Skeletal muscle tissue (tissue), 3 donors: ENCODE measurements at regions not wholly inside any gene's neighbourhood (a gene's known extent, or its start where the extent isn't known, plus 50 kb on each side); places are given as distances from the start of the nearest gene placed in this dataset.
"Not testable (repeated sequence)": the region's sequence is repeated elsewhere in the genome, so short reads cannot be mapped to it uniquely, and the experiment has no call there.

Source experiments
- H3K27ac ChIP-seq: one replicate; pipeline ENCODE4 v1.7.0; 2013; ENCODE audit warnings: mild to moderate bottlenecking, low read depth, low read length, inconsistent platforms
- H3K27me3 ChIP-seq, 3 donors: one replicate each; pipeline ENCODE4 v1.7.0; 2013; ENCODE audit warnings: low read length in 3 of 3; ENCODE audit not compliant: control insufficient read depth in 3 of 3, insufficient read depth in 3 of 3
- H3K36me3 ChIP-seq, 3 donors: one replicate each; pipeline ENCODE4 v1.7.0; 2013; ENCODE audit warnings: low read length in 3 of 3; ENCODE audit not compliant: control insufficient read depth in 3 of 3, insufficient read depth in 3 of 3
- H3K4me1 ChIP-seq, 3 donors: one replicate each; pipeline ENCODE4 v1.7.0; 2013; ENCODE audit warnings: low read length in 3 of 3, mild to moderate bottlenecking in 3 of 3; ENCODE audit not compliant: control insufficient read depth in 3 of 3, insufficient read depth in 3 of 3
- H3K4me3 ChIP-seq, 3 donors: one replicate each; pipeline ENCODE4 v1.7.0; 2013; ENCODE audit warnings: low read length in 3 of 3
- H3K9ac ChIP-seq, 3 donors: one replicate each; pipeline ENCODE4 v1.7.0; 2013; ENCODE audit warnings: low read length in 3 of 3, mild to moderate bottlenecking in 3 of 3, moderate library complexity in 2 of 3, low read depth in 1 of 3
- H3K9me3 ChIP-seq, 3 donors: one replicate each; pipeline ENCODE4 v1.7.0; 2013; ENCODE audit warnings: low read length in 3 of 3; ENCODE audit not compliant: control insufficient read depth in 3 of 3
- donor health status: Osteomylitis.

GRCh38 chr15:20372416-20372815 lies 169.2 kb downstream of the GOLGA6L6 start:
- not testable (repeated sequence) for H3K4me1 ChIP-seq, H3K9me3 ChIP-seq, H3K4me3 ChIP-seq, H3K27ac ChIP-seq, H3K36me3 ChIP-seq, H3K27me3 ChIP-seq, H3K9ac ChIP-seq

GRCh38 chr15:20369500-20369899 lies 172.1 kb downstream of the GOLGA6L6 start:
- Histone ChIP-seq H3K4me3 (no peak overlapping the region), H3K4me1 (no peaks in the 10 kb centered on the region), H3K27ac (no peak overlapping the region), H3K36me3 (no peaks in the 10 kb centered on the region), H3K9ac (no peak overlapping the region), H3K27me3 (no peaks in the 10 kb centered on the region), H3K9me3 (no peaks in the 10 kb centered on the region)

- no peaks in the 10 kb centered on the region for H3K36me3 ChIP-seq
- no peak overlapping the region for H3K4me3 ChIP-seq
- H3K27ac ChIP-seq = no peak overlapping the region
- no peaks in the 10 kb centered on the region for H3K9me3 ChIP-seq
- no peaks in the 10 kb centered on the region for H3K4me1 ChIP-seq
- no peaks in the 10 kb centered on the region for H3K27me3 ChIP-seq
- H3K9ac ChIP-seq = no peak overlapping the region
Measured at GRCh38 chr15:20368974-20369373, 172.6 kb downstream of the GOLGA6L6 start.

- H3K36me3 ChIP-seq = no peaks in the 10 kb centered on the region
- no peak overlapping the region for H3K9ac ChIP-seq
- no peaks in the 10 kb centered on the region for H3K4me1 ChIP-seq
- H3K9me3 ChIP-seq = no peaks in the 10 kb centered on the region
- H3K27me3 ChIP-seq = no peaks in the 10 kb centered on the region
- no peak overlapping the region for H3K27ac ChIP-seq
- no peak overlapping the region for H3K4me3 ChIP-seq
Measured at GRCh38 chr15:20367093-20367492, 174.5 kb downstream of the GOLGA6L6 start.

- not testable (repeated sequence) for H3K4me1 ChIP-seq, H3K27ac ChIP-seq, H3K9ac ChIP-seq, H3K9me3 ChIP-seq, H3K27me3 ChIP-seq, H3K36me3 ChIP-seq, H3K4me3 ChIP-seq
Measured at GRCh38 chr15:20363591-20363990, 178.0 kb downstream of the GOLGA6L6 start.

- Histone ChIP-seq H3K4me3 (no peak overlapping the region), H3K27me3 (peaks cover 0 to 2% (median 0%) of the 10 kb centered on the region in 3 donors), H3K4me1 (no peaks in the 10 kb centered on the region), H3K9ac (no peak overlapping the region), H3K27ac (no peak overlapping the region), H3K9me3 (no peaks in the 10 kb centered on the region), H3K36me3 (no peaks in the 10 kb centered on the region)
Measured at GRCh38 chr15:20361091-20361490, 180.5 kb downstream of the GOLGA6L6 start.

GRCh38 chr15:20358779-20359414 lies 182.7 kb downstream of the GOLGA6L6 start:
- no peaks in the 10 kb centered on the region for H3K4me1 ChIP-seq
- H3K27ac ChIP-seq = no peak overlapping the region
- H3K36me3 ChIP-seq = no peaks in the 10 kb centered on the region
- peaks cover 0 to 2% (median 0%) of the 10 kb centered on the region in 3 donors for H3K27me3 ChIP-seq
- no peaks in the 10 kb centered on the region for H3K9me3 ChIP-seq
- H3K4me3 ChIP-seq = no peak overlapping the region
- no peak overlapping the region for H3K9ac ChIP-seq

- Histone ChIP-seq H3K4me3 (no peak overlapping the region), H3K36me3 (no peaks in the 10 kb centered on the region), H3K9me3 (no peaks in the 10 kb centered on the region), H3K9ac (no peak overlapping the region), H3K4me1 (no peaks in the 10 kb centered on the region), H3K27ac (no peak overlapping the region), H3K27me3 (peaks cover 0 to 2% (median 0%) of the 10 kb centered on the region in 3 donors)
Measured at GRCh38 chr15:20358066-20358778, 183.4 kb downstream of the GOLGA6L6 start.

GRCh38 chr15:20357481-20358065 lies 184.0 kb downstream of the GOLGA6L6 start:
- Histone ChIP-seq H3K4me3 (no peak overlapping the region), H3K4me1 (no peaks in the 10 kb centered on the region), H3K9ac (no peak overlapping the region), H3K27ac (no peak overlapping the region), H3K36me3 (no peaks in the 10 kb centered on the region), H3K27me3 (peaks cover 0 to 3% (median 0%) of the 10 kb centered on the region in 3 donors), H3K9me3 (no peaks in the 10 kb centered on the region)

GRCh38 chr15:20356911-20357480 lies 184.6 kb downstream of the GOLGA6L6 start:
- Histone ChIP-seq H3K4me3 (no peak overlapping the region), H3K27ac (no peak overlapping the region), H3K4me1 (no peaks in the 10 kb centered on the region), H3K27me3 (peaks cover 0 to 8% (median 0%) of the 10 kb centered on the region in 3 donors), H3K36me3 (no peaks in the 10 kb centered on the region), H3K9ac (no peak overlapping the region), H3K9me3 (peaks cover 0 to 2% (median 0%) of the 10 kb centered on the region in 3 donors)
